Mesenchymal stem cell (in vitro differentiated cells and primary cell): ENCODE measurements at regions not wholly inside any gene's neighbourhood (a gene's known extent, or its start where the extent isn't known, plus 50 kb on each side); places are given as distances from the start of the nearest gene placed in this dataset.

Experiments used
- DNase-seq: peaks from one replicate; pipeline ENCODE4 v3.0.0-alpha.2; 2013
- H2AFZ ChIP-seq: one replicate; pipeline ENCODE4 v1.6.1; 2013; ENCODE audit warnings: low read depth, mild to moderate bottlenecking, control low read depth, inconsistent platforms, low read length, moderate library complexity
- H2AK5ac ChIP-seq: 2 replicates; pipeline ENCODE4 v1.6.1; 2013; ENCODE audit warnings: low read length, moderate library complexity, mild to moderate bottlenecking, inconsistent platforms; ENCODE audit not compliant: severe bottlenecking
- H2BK120ac ChIP-seq: one replicate; pipeline ENCODE4 v1.6.1; 2013; ENCODE audit warnings: low read depth, mild to moderate bottlenecking, inconsistent platforms, low read length, moderate library complexity
- H2BK12ac ChIP-seq, 2 experiments: one replicate each; pipeline ENCODE4 v1.6.1; 2013; ENCODE audit warnings: inconsistent platforms in 2 of 2, low read length in 2 of 2, mild to moderate bottlenecking in 2 of 2, moderate library complexity in 2 of 2, control low read depth in 1 of 2
- H2BK15ac ChIP-seq: one replicate; pipeline ENCODE4 v1.6.1; 2013; ENCODE audit warnings: mild to moderate bottlenecking, low read depth, inconsistent platforms; ENCODE audit not compliant: poor library complexity, severe bottlenecking
- H2BK5ac ChIP-seq: 2 replicates; pipeline ENCODE4 v1.6.1; 2013; ENCODE audit warnings: low read depth, mild to moderate bottlenecking, low read length, control low read depth, inconsistent platforms; ENCODE audit not compliant: poor library complexity, severe bottlenecking
- H3K14ac ChIP-seq, 2 experiments: one replicate each; pipeline ENCODE4 v1.6.1; 2013; ENCODE audit warnings: inconsistent platforms in 2 of 2, low read length in 2 of 2, control low read depth in 1 of 2, mild to moderate bottlenecking in 1 of 2, moderate library complexity in 1 of 2
- H3K18ac ChIP-seq, 2 experiments: one replicate each; pipeline ENCODE4 v1.6.1; 2013; ENCODE audit warnings: inconsistent platforms in 2 of 2, low read length in 2 of 2, control low read depth in 1 of 2, low read depth in 1 of 2, mild to moderate bottlenecking in 1 of 2
- H3K23ac ChIP-seq, 2 experiments: one replicate each; pipeline ENCODE4 v1.6.1; 2013; ENCODE audit warnings: inconsistent platforms in 2 of 2, low read length in 2 of 2, mild to moderate bottlenecking in 2 of 2, moderate library complexity in 2 of 2, control low read depth in 1 of 2
- H3K27ac ChIP-seq: 2 replicates; pipeline ENCODE4 v1.5.1; 2013; ENCODE audit warnings: mild to moderate bottlenecking, moderate library complexity, low read length, control low read depth, inconsistent platforms; ENCODE audit not compliant: poor library complexity, severe bottlenecking
- H3K27me3 ChIP-seq, 2 experiments: 2 replicates each; pipeline versions ENCODE4 v1.6.1 to v1.7.0; 2013; ENCODE audit warnings: low read length in 2 of 2, mild to moderate bottlenecking in 2 of 2, moderate library complexity in 2 of 2, control low read depth in 1 of 2, inconsistent platforms in 1 of 2; ENCODE audit not compliant: control insufficient read depth in 1 of 2, insufficient read depth in 1 of 2
- H3K36me3 ChIP-seq, 2 experiments: 2 replicates each; pipeline versions ENCODE4 v1.6.1 to v1.7.0; 2013; ENCODE audit warnings: low read length in 2 of 2, control low read depth in 1 of 2, inconsistent platforms in 1 of 2, low read depth in 1 of 2, mild to moderate bottlenecking in 1 of 2; ENCODE audit not compliant: insufficient read depth in 2 of 2, control insufficient read depth in 1 of 2
- H3K4ac ChIP-seq, 2 experiments: one replicate each; pipeline ENCODE4 v1.6.1; 2013; ENCODE audit warnings: inconsistent platforms in 2 of 2, low read length in 2 of 2, mild to moderate bottlenecking in 2 of 2, moderate library complexity in 2 of 2, control low read depth in 1 of 2, low read depth in 1 of 2
- H3K4me1 ChIP-seq: 2 replicates; pipeline ENCODE4 v1.6.1; 2013; ENCODE audit warnings: low read depth, low read length, control low read depth; ENCODE audit not compliant: control insufficient read depth, insufficient read depth
- H3K4me2 ChIP-seq: 2 replicates; pipeline ENCODE4 v1.6.1; 2013; ENCODE audit warnings: low read length, mild to moderate bottlenecking, inconsistent platforms; ENCODE audit not compliant: poor library complexity, severe bottlenecking
- H3K4me3 ChIP-seq, 2 experiments: 2 replicates each; pipeline versions ENCODE4 v1.5.1 to v1.7.0; 2013; ENCODE audit warnings: low read length in 2 of 2, mild to moderate bottlenecking in 2 of 2, control low read depth in 1 of 2, low read depth in 1 of 2; ENCODE audit not compliant: insufficient read depth in 1 of 2
- H3K79me1 ChIP-seq: replicated peaks from 2 replicates; pipeline ENCODE4 v1.6.1; 2013; ENCODE audit warnings: mild to moderate bottlenecking, control low read depth, low read length, inconsistent platforms; ENCODE audit not compliant: poor library complexity, severe bottlenecking
- H3K9ac ChIP-seq: 2 replicates; pipeline ENCODE4 v1.7.0; 2013; ENCODE audit warnings: mild to moderate bottlenecking, low read length, moderate library complexity
- H3K9me3 ChIP-seq: 2 replicates; pipeline ENCODE4 v1.7.0; 2013; ENCODE audit warnings: mild to moderate bottlenecking, low read length; ENCODE audit not compliant: control insufficient read depth
- H4K8ac ChIP-seq: one replicate; pipeline ENCODE4 v1.6.1; 2013; ENCODE audit warnings: inconsistent platforms, mild to moderate bottlenecking, low read length, moderate library complexity
- H4K91ac ChIP-seq: one replicate; pipeline ENCODE4 v1.6.1; 2013; ENCODE audit warnings: mild to moderate bottlenecking, low read length, inconsistent platforms
- WGBS: methylation state at CpG from one replicate; pipeline ENCODE4 v1.1.7; 2013; ENCODE audit warnings: mixed read lengths; 5-methylcytosine and 5-hydroxymethylcytosine counted together

DNA sequence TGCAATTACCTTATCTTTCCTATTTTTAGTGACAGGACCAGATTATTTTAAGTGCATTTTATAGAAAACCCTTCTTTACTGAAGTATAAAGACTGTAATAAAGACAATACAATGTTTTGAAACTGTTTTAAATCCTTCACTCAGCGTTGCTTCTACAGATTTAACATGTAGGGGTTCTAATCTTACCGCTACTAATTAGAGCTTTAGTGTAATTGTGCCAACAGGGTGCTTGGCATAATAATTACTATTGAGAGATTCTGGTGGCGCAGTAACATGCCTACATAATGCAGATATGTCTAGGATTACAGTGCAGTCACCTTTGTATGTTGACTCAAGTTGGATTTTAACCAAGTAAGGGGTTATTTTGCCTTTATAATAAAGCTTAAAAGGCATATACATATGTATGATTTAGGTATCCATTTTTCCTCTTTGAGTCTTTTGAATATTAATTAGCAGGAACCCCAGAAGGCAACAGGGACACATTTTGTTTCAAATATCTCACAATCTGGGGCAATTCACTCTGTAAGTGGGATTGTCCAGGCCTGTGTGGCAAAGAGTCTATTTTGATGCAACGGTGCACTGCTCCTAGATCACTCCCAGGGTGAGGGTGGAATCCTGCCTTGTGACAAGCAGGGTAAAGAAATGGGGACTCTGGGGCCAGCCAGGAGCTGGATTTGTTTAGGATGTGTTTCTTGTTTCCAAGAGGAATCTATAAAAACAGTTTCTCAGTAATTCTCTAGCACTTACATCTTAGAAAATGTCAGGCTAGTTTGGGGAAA lies 604.7 kb upstream of the SALL1 start:
- Histone ChIP-seq H3K4me3 (no peak overlapping the region), H2BK12ac (no peak overlapping the region), H2AFZ (no peak overlapping the region), H2BK5ac (no peak overlapping the region), H2BK15ac (no peak overlapping the region), H3K79me1 (no peaks in the 10 kb centered on the region), H3K18ac (no peak overlapping the region), H2BK120ac (no peak overlapping the region), H3K4me1 (no peaks in the 10 kb centered on the region), H3K23ac (no peak overlapping the region), H4K91ac (no peak overlapping the region), H3K27ac (no peak overlapping the region), H3K4ac (no peak overlapping the region), H2AK5ac (no peak overlapping the region), H3K36me3 (no peaks in the 10 kb centered on the region), H4K8ac (no peak overlapping the region), H3K9ac (no peak overlapping the region), H3K27me3 (peaks cover 10 to 23% of the 10 kb centered on the region in 2 experiments), H3K9me3 (no peaks in the 10 kb centered on the region), H3K14ac (no peak overlapping the region), H3K4me2 (no peak overlapping the region)
- WGBS, result 89% methylated on average over 4 of the region's 4 CpGs
- no peak for DNase-seq

DNA sequence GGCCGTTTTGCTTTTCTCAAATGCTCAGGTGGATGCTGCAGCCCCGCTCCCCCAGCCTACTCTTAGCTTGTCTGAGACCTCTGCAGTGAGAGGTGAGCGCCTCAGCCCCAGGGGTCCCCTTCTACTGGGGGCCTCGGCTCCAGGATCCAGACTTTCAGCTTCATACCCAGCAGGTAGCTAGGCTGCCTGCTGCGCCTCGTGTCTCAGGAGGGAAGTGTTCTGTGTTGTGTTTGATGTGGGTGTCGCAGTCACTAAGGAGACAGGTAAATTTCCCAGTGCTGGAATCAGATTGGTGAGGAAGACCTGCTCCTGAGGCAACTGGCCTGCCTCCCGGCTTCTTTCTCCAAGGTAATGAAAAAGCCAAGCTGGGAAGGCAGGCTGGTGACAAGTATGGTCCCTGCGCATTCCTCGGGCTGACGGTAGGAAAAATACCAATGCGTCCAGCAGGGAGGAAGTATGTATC lies 604.0 kb upstream of the SALL1 start:
- no peaks in the 10 kb centered on the region for H3K9me3 ChIP-seq
- H3K23ac ChIP-seq, result no peak overlapping the region
- no peak overlapping the region for H3K27ac ChIP-seq
- H3K27me3 ChIP-seq, result peaks cover 10 to 23% of the 10 kb centered on the region in 2 experiments
- no peak overlapping the region for H4K91ac ChIP-seq
- H2AFZ ChIP-seq, result no peak overlapping the region
- peak overlapping the region in 1 of 2 experiments; percentile 50 for H3K18ac ChIP-seq
- H3K14ac ChIP-seq, result no peak overlapping the region
- no peak overlapping the region for H2BK15ac ChIP-seq
- H3K4ac ChIP-seq, result no peak overlapping the region
- no peak for DNase-seq
- no peak overlapping the region for H2BK5ac ChIP-seq
- no peaks in the 10 kb centered on the region for H3K79me1 ChIP-seq
- H3K4me2 ChIP-seq, result no peak overlapping the region
- H3K4me3 ChIP-seq, result no peak overlapping the region
- 66% methylated on average over 12 of the region's 12 CpGs for WGBS
- H4K8ac ChIP-seq, result no peak overlapping the region
- H2BK12ac ChIP-seq, result no peak overlapping the region
- no peak overlapping the region for H3K9ac ChIP-seq
- H2AK5ac ChIP-seq, result no peak overlapping the region
- H3K4me1 ChIP-seq, result no peaks in the 10 kb centered on the region
- H3K36me3 ChIP-seq, result no peaks in the 10 kb centered on the region
- H2BK120ac ChIP-seq, result no peak overlapping the region

DNA sequence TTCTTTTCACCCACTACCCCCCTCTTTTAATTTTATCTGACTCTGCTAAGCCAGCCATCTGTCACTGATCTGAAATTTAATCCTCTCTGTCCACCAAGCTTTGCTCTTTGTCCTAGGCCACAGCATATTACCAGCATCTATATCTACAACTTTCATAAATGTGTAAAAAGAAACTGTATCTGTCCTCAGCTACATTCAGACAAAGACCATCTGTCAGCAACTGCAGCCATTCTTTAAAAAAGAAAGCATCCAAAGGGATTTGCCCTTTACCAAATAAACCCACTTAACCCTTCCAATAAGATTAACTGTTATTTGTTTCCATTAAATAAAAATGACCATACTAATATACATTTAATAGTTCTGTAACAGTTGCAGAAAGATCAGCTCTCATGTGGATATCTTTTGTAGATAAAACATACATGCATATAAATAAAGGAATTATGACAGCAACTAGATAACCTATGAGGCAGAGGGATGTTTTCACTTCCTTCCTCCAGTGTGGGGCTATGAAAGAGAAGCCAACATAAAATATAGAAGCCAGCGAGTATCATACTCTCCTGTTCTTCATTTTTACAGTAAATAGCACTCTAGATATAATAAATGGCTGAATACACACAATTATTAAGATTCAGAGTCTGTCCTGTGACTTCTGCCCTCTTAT lies 602.5 kb upstream of the SALL1 start:
- Histone ChIP-seq H3K79me1 (no peaks in the 10 kb centered on the region), H2BK120ac (no peak overlapping the region), H4K8ac (no peak overlapping the region), H3K9me3 (no peaks in the 10 kb centered on the region), H3K27ac (no peak overlapping the region), H3K9ac (no peak overlapping the region), H3K36me3 (no peaks in the 10 kb centered on the region), H3K27me3 (peaks cover 10 to 24% of the 10 kb centered on the region in 2 experiments), H3K14ac (no peak overlapping the region), H2BK12ac (no peak overlapping the region), H3K4ac (no peak overlapping the region), H2AFZ (no peak overlapping the region), H3K23ac (no peak overlapping the region), H2BK5ac (no peak overlapping the region), H3K4me2 (no peak overlapping the region), H3K18ac (no peak overlapping the region), H2AK5ac (no peak overlapping the region), H4K91ac (no peak overlapping the region), H3K4me3 (no peak overlapping the region), H3K4me1 (no peaks in the 10 kb centered on the region), H2BK15ac (no peak overlapping the region)
- WGBS, result no CpG with 5 or more reads among the region's 1 CpG
- no peak for DNase-seq

DNA sequence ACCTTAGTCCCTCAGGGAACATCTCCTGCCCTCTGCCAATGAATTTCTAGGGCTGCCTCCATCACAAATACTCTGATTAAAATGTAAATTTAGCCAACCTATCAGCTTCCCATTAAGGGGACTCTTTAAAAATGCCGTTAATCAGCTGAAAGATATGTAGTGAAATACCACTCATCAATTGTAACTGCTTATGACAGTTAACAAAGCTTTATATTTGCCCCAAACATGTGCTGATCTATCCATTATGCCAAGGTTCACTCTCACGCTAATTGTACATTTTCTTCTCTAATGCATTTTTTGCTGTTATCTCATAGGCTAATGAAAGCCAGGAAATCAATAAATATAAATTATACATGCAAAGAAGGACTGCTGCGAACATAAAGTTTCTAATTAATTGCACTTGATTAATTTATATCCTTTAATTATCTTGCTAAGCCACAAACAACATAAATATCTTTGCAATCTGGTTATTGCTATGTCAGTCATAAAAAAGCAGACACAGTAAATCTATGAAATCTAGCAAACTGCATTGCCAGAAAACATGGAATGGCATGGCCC lies 601.4 kb upstream of the SALL1 start:
- Histone ChIP-seq H3K4me3 (no peak overlapping the region), H2BK12ac (no peak overlapping the region), H3K36me3 (no peaks in the 10 kb centered on the region), H3K23ac (no peak overlapping the region), H3K27ac (no peak overlapping the region), H3K9me3 (no peaks in the 10 kb centered on the region), H4K8ac (no peak overlapping the region), H2BK5ac (no peak overlapping the region), H3K4ac (no peak overlapping the region), H3K18ac (no peak overlapping the region), H3K27me3 (peaks cover 10 to 30% of the 10 kb centered on the region in 2 experiments), H3K4me1 (no peaks in the 10 kb centered on the region), H2AFZ (no peak overlapping the region), H3K4me2 (no peak overlapping the region), H3K79me1 (no peaks in the 10 kb centered on the region), H2AK5ac (no peak overlapping the region), H3K9ac (no peak overlapping the region), H4K91ac (no peak overlapping the region), H2BK120ac (no peak overlapping the region), H2BK15ac (no peak overlapping the region), H3K14ac (no peak overlapping the region)
- WGBS, result 100% methylated on average over 1 of the region's 3 CpGs
- no peak for DNase-seq
